GM18907 (cell line): ENCODE measurements at regions not wholly inside any gene's neighbourhood (a gene's known extent, or its start where the extent isn't known, plus 50 kb on each side); places are given as distances from the start of the nearest gene placed in this dataset.
A peak's percentile ranks its signal among the peaks of the same experiment; 100 is the strongest.
"Not testable (repeated sequence)": the region's sequence is repeated elsewhere in the genome, so short reads cannot be mapped to it uniquely, and the experiment has no call there.

Experiments
- ATAC-seq: cut with Tn5 transposase; IDR thresholded peaks from one replicate; pipeline ENCODE4 v1.9.1; 2021; ENCODE audit warnings: mild to moderate bottlenecking, moderate library complexity; ENCODE audit not compliant: unreplicated experiment

DNA sequence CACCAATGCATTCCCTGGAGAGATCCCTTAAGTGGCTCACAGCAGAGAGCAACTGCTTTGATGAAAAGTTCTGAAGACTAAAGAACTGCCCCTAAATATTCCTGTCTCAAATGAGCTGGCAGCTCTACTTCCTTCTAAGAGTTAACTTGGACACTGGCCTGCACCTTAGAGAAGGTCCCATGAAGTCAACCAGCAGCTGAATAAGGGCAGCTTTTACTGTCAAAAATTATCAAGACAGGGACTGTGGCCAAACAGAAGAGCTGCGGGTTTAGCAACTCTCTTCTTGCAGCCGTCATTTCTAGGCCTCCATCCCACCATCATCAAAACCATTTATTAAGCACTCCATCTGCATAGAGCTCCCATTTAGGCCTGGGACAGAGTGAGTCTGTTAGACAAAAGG, 491.1 kb upstream of the TSHZ3 start:
- no peak for ATAC-seq

DNA sequence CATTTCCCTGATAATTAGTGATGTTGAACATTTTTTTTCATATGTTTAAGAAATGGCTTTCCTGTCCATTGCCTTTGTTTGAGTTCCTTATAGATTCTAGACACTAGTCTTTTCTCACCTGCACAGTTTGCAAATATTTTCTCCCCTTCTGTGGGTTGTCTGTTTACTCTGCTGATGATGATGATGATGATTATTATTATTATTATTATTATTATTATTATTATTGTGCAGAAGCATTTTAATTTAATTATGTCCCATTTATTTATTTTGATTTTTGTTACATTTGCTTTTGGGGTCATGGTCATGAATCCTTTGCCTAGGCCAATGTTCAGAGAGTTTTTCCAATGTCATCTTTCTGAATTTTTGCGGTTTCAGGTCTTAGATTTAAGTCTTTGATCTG, 492.5 kb upstream of the TSHZ3 start:
- no peak for ATAC-seq

DNA sequence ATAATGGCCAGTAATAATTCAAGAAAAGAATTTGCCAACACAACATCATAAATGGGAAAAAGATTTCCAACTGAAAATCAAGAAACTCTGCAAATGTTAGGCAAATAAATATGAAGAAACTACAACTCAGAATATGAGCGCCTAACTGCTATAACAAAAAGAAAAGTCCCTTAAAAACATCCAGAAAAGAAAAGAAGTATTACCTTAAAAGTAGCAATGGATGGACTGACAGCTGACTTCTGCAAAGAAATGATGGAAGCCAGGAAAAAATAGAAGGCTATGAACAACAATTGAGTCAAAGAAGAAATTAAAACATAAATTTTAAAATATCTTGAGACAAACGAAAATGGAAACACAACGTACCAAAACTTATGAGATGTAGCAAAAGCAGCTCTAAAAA, 482.3 kb upstream of the ZNF507 start:
- ATAC-seq, result no peak

DNA sequence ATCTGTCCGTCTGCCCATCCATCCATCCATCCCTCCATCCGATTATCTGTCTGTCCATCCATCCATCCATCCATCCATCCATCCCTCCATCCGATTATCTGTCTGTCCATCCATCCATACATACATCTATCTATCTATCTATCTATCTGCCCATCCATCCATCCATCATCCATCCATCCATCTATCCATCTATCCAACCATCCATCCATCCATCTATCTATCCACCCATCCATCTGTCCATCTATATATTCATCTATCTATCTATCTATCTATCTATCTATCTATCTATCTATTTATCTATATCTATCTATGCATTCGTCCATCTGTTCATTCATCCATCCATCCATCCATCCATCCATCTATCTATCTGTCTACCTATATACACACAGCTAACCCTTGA, 471.1 kb upstream of the ZNF507 start:
- ATAC-seq, result no peak

DNA sequence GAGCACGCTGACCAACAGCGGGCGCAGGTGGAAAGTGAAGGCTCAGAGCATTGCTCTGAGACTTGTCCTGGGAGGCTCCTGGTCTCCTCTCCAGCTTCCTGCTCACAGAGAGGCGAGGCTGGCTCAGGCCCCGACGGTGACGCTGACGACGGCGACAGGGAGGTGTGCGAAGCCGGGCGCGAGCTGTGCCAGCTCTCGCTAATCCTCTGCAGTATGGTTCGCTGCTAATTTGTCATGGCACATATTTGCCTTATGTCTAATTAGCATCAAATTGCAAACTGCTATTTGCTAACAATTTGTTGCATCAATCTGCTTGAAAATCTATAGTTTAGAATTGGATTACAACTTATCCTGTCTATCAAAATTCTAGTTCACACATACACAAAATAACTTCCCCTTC, 469.8 kb upstream of the ZNF507 start:
- no peak for ATAC-seq

DNA sequence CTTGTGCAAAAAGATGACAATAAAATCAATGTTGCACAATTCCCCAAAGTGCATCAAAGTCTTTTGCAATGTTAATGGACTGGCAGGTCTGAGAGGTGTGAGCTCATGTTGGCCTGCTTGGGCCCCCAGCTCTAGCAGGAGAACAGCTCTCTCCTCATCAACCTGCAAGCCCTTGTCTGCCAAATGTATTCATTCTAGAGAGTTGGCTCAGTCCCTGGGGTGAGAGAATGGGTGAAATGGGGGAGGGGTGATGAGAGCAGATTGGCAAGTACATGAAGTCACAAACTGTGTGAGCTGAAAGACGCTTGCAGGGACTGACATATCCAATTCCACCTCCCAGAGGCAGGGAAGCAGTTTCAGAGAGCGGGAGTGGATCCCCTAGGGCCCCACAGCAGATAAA, 465.1 kb upstream of the ZNF507 start:
- ATAC-seq, result no peak

DNA sequence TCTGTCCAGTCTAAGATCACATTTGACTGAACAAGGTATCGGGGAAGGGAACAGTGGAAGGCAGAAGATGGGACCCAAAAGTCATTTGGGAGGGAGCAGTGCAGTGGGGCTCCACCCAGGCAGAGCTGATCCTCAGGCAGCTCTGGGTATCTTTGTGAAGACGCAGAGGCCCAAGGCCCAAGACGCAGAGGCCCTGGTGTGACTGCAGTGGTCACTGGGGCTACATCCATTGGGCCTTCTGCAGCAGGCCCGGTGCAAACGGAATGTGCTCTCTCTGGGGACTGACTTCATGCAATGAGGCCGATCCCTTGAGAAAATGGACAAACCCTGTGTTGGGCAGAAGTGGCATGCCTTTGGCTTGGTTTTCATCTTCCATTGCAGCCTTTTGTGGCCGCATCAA, 463.4 kb upstream of the ZNF507 start:
- ATAC-seq, result no peak

DNA sequence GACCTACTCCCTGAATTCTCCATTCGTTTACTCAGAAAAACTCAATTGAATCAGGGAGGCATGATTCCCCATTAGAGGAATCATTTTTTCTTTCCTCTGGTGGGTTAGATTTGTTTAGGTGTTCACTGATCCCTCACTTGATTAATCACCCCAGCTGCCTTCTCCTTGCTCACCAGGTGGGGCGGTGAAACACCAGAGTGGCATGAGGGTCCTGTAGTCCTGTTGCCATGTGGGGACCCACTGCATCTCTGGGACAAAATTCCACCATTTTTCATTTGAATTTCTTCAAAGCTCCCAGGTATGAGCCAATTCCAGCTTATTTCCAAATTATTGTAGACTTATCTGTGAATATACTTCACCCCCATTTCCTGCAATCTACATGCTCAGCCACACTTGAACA, 462.7 kb upstream of the ZNF507 start:
- no peak for ATAC-seq

DNA sequence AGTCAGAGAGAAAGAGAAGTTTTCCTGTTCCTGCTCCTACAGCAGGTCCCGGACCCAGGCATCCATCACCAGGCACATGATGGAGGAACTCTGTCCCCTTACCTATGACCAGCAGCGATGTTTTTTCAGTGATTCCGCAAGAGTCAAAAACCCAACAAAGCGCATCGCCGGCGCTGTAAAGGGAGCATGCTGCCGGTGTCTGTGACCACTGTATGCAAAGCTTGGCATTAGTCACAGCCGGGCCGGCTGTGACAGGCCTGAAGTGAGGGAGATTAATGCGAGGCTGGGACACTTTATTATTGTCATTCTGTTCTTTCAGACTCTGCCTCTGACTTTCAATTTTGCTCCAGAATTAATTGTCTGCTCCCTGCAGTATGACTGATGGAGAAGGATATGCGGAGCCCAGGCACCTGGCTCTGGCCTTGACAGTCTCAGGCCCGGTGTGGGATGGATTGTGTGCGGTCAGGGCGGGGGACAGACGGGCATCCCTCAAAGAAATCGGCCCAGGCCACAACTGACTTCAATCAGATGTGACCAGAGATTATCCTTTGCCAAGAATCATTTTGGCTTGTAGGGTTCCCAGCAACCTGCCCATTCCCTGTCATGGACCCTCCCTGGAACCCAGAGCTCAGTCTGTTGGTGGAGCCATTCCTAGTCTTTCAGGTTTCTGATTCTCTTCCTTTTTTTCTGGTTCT, 462.0 kb upstream of the ZNF507 start:
- ATAC-seq, result no peak

DNA sequence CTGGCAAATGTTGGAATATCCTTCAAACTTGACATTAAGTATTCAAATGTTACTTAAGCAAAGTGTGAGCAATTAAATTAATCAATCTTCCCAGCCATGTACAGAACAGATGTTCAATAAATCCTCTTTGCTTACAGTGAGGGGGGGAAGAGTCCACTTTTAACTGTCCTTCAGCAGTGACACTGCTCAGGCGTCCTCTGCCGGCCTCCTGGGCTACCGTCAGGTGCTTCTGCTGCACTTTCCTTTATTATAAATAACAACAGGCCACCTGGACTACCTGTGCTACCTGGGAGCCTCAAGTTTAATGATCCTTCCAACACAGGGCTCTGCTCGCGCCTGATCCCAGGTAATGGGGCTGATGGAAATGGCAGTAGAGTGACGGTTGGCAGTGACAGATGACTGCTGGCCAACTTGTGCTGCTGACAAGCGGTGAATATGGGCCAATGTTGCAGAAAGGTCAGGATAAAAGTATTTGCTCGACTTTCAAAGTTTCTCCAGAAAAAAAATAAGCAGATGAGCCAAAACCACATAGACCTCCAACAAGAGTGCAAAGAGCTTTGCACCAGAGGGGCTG, 460.0 kb upstream of the ZNF507 start:
- ATAC-seq, result no peak

DNA sequence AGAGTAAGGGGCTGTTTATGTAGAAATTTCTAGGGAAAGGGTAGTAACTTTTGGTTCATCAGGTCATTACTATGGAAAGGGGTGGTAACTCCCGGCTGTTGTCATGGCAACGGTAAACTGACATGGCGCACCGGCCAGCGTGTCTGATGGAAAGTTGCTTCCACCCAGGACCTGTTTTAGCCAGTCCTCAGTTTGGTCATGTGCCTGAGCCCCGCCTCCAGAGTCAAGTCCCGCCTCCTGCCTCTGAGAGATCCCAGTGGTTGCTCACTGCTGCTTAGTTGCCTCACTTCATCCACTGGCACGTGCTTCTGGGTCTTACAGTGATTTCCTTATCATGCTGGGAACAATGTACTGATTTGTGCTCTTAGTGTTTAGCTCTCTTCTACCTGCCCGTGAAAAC, 455.2 kb upstream of the ZNF507 start:
- no peak for ATAC-seq

DNA sequence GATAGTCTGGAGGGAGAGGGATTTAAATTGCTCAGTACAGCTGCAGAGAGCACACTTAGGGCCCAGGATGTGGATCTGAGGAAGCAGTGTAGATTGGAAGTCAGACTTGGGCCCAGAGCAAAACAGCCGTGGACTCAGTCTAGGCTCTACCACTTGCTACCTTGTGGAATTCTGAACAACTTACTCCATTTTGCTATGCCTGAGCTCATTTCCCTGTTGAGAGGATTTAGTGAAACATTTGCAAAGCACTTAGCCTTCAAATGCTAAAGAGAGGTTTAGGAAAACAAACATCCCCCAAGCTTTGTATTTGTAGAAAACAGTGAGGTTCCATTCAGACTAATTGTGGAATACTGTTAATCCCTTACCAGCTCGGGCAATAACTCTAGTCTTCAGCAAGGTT, 453.4 kb upstream of the ZNF507 start:
- no peak for ATAC-seq

DNA sequence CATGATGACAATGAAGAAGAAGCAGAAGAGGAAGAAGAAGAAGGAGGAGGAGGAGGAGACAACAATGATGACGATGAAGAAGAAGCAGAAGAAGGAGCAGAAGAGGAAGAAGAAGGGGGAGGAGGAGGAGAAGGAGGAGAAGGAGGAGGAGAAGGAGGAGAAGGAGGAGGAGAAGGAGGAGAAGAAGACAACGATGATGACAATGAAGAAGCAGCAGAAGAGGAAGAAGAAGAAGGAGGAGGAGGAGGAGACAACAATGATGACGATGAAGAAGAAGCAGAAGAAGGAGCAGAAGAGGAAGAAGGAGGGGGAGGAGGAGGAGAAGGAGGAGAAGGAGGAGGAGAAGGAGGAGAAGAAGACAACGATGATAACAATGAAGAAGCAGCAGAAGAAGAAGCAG, 451.9 kb upstream of the ZNF507 start:
- not testable (repeated sequence) for ATAC-seq

DNA sequence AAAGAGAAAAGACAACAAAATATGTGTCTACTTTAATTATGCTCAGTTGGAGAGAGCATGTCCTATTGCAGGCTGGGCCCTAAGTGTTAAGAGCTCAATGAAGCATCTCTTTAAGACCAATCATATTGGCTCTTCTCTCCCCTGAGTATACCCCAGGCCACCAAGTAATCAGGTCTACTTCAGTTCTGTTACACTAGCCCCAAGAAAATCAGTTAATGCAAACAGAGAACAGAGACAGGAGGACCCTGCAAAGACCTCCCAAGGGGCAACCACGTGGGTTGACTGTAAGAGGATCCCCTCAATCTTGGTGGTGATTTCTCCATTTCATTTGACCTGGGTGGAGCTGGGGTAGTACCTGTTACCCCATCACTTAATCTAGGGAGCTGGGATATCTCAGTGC, 451.0 kb upstream of the ZNF507 start:
- ATAC-seq, result no peak

DNA sequence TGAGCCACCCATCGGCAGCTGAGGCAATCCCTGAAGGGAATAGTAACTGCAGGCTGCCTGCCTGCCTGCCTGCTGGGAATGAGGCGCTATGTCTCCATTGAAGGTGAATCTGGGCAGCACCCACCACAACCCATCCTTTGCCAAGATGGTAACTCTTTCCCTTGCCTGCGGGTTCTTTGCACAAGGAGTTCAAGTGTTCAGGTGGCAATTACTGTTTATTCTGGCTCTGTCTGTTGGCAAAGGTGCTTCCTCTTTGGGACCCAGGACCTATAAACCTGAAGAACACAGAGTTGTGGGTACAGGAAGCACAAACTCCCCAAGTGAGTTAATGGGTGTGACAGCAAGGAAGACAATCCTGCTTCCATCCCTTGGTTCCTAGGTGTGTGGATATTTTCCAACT, 448.1 kb upstream of the ZNF507 start:
- ATAC-seq, result no peak

DNA sequence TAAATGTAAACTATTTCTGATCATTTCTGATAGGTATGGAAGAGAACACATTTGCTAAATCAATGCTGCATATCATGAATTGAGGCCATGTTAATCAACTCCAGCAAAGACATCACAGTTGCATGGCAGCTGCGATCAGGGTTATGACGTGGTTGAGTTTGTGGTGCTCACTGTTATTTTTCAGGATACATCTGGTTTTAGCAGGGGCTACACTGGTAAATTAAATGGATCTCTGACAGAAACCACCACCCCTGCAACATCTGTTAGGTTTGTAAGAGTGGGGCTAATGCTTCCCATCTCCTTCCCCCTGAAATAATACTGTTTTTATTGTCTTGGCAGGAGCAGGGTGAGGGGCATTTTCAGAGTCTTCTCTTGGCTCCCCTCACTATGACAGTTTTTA, 444.4 kb upstream of the ZNF507 start:
- ATAC-seq, result no peak

DNA sequence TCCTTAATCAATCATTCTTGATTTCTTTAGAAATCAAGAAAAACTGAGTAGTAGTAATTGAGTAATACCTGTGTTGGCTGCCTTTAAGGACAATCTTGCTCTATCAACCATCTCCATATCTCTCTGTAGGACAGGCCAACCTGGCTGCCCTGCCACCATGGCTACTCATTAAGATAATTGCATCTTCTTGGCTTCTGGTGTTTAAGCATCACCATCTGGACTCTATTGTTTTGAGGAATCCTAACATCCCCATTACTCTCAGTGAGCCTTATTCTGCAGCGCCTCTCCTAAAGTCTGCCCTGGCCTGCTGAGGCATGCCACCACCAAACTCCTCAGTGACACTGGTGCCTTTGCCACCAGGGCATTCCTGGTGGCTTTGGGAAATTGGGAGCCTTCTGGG, 442.6 kb upstream of the ZNF507 start:
- ATAC-seq, result no peak

DNA sequence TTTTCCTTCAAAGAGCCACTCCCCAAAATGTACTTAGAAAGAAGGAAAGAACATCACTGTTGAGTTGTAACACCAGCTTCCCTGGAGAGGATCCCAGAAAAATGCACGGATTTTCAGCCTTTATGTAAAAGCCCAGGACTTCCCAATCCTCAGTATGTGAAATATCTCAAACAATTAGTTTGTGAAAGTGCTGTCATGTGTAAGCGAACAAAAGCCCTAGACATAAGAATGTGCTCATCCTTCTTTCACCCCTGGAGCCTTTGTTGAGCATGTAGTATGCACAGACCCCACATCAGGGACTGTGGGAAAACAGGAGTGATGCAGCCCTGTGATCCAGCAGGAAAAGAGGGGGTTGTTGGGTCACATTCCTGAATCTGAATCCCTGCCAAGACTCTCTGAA, 441.4 kb upstream of the ZNF507 start:
- no peak for ATAC-seq

DNA sequence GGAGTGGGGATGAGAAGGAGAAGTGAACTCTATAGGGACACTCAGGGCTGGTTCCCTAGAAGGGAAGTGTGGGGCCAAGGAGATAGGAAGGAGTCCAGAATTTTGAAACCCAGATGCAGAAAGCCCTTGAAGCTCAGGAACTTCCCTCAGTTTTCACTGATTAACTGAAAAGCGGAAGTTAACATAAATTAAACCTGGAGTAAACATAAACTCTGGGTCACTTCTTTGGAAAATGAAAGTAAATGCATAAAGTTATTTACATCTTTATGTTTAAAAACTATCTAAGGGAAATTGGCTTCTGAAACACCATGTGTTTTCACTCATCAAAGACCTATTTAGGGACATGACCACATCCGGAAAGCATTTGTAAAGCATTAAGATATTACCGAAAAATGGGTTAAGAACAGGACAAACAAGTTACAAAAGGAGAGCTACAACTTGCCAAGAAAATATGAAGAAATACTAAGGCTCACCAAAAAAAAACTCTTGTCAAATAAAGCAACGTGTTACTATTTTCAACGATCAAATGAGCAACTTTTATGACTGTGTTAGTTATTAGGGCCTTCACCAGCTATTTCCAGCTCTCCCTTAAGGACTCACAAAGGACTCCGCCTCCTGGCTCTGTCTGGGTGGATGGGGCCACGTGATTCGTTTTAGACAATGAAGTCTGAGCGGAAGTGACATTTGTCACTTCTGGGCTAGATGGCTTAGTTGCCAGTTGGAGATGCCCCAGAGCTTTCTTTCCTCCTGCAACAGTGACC, 439.1 kb upstream of the ZNF507 start:
- peak; percentile 54 for ATAC-seq

DNA sequence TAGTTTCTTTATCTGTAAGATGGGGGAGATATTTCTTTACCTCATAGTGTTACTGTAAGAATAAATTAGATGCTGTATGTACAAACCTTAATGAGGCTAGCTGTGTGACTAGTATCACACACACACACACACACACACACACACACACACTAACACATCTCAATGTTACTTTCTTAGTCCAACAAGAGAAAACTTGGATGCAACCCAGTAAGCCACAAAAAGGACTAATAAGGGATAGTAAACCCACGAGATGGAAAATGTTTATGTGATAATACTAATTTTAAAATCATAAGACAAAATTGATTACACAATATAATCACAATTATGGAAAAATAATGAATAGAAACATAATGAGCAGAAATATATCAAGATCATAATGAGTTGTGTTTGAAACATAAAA, 437.7 kb upstream of the ZNF507 start:
- ATAC-seq, result no peak

DNA sequence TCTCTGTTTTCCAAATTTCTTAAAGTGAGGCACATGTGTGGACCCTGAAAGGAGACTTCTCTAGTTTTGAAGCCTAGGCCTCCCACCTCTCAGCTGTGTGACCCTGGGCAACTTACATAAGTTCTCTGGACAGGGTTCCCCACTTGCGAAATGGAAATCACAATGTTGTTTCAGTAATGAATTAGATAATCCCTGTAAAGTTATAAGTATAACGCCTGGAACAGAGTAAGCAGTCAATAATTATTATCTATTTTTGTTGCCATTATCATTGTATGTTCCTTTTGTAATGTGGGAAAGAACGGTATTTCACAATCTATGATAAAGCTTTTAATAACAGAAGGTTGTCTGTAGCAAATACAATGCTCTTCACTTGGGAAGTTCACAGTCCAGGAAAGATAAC, 437.3 kb upstream of the ZNF507 start:
- no peak for ATAC-seq

DNA sequence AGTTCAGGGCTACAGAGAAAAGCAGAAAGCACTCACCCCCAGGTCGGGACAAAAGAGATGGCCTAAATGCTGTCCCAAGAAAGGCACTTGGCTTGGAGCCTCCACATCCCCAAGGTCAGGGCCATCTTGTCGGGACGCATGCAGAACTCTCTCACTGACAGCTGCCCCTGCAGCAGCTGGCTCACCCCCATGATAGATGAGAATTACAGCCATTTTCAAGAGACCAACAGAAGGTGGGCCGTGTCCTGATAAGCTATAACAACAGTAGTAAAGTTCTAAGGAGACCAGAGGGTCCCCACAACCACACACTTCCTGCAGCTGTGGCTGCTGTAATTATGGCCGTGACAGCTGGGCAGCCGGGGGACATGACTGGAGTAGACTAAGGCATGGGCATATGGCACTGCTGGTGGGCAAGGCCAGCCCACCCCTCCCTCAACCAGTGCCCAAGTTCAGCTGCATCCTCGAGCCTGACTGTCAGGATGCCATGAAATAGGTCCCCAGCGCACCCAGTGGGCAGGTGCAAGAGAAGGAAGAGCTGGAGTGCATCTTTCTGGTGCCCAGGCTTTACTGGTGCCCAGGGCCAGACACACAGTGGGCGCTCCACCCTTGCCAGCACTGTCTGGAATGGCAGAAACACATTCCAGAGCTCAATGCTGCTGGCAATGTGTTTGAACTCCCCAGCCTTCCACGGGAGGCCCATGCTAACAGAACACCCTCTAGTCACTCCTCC, 436.7 kb upstream of the ZNF507 start:
- no peak for ATAC-seq
